ENCODE measurements at regions not wholly inside any gene's neighbourhood (a gene's known extent, or its start where the extent isn't known, plus 50 kb on each side); places are given as distances from the start of the nearest gene placed in this dataset.

GRCh38 chr7:31444196-31444595, 69.7 kb upstream of the ITPRID1 start:
- TF ChIP-seq ZFX (IDR thresholded peaks at IDR 0.05) = no peak
- TF ChIP-seq, protein P1, sequence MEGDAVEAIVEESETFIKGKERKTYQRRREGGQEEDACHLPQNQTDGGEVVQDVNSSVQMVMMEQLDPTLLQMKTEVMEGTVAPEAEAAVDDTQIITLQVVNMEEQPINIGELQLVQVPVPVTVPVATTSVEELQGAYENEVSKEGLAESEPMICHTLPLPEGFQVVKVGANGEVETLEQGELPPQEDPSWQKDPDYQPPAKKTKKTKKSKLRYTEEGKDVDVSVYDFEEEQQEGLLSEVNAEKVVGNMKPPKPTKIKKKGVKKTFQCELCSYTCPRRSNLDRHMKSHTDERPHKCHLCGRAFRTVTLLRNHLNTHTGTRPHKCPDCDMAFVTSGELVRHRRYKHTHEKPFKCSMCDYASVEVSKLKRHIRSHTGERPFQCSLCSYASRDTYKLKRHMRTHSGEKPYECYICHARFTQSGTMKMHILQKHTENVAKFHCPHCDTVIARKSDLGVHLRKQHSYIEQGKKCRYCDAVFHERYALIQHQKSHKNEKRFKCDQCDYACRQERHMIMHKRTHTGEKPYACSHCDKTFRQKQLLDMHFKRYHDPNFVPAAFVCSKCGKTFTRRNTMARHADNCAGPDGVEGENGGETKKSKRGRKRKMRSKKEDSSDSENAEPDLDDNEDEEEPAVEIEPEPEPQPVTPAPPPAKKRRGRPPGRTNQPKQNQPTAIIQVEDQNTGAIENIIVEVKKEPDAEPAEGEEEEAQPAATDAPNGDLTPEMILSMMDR (conservative IDR thresholded peaks at IDR 0.05) = no peak
